Ovary (tissue), 3 donors: ENCODE measurements at regions not wholly inside any gene's neighbourhood (a gene's known extent, or its start where the extent isn't known, plus 50 kb on each side); places are given as distances from the start of the nearest gene placed in this dataset.

Experiments used
- EP300 ChIP-seq: sonication (generic); formaldehyde crosslinking; IDR thresholded peaks from one replicate; pipeline ENCODE4 v1.6.1; 2017; ENCODE audit warnings: antibody characterized with exemption
- TF ChIP-seq, protein P1 (sequence below), 3 donors: fragments of 450-650 bp in 2 of 3; fragments of 200-600 bp in 1 of 3; IDR thresholded peaks; one replicate each; pipeline versions ENCODE4 v1.5.1 to v1.8.0; 2016 to 2022; ENCODE audit warnings: antibody characterized with exemption in 3 of 3, mild to moderate bottlenecking in 1 of 3
- donor health status: DM: no; HTN: no; CAD: no.

- TF ChIP-seq, protein P1, sequence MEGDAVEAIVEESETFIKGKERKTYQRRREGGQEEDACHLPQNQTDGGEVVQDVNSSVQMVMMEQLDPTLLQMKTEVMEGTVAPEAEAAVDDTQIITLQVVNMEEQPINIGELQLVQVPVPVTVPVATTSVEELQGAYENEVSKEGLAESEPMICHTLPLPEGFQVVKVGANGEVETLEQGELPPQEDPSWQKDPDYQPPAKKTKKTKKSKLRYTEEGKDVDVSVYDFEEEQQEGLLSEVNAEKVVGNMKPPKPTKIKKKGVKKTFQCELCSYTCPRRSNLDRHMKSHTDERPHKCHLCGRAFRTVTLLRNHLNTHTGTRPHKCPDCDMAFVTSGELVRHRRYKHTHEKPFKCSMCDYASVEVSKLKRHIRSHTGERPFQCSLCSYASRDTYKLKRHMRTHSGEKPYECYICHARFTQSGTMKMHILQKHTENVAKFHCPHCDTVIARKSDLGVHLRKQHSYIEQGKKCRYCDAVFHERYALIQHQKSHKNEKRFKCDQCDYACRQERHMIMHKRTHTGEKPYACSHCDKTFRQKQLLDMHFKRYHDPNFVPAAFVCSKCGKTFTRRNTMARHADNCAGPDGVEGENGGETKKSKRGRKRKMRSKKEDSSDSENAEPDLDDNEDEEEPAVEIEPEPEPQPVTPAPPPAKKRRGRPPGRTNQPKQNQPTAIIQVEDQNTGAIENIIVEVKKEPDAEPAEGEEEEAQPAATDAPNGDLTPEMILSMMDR (IDR thresholded peaks at IDR 0.05) = no peak
- no peak for TF ChIP-seq EP300
Observed at GRCh38 chr5:62731022-62731421, 152.4 kb downstream of the LRRC70 start.
